ENCODE measurements at regions not wholly inside any gene's neighbourhood (a gene's known extent, or its start where the extent isn't known, plus 50 kb on each side); places are given as distances from the start of the nearest gene placed in this dataset.

DNA sequence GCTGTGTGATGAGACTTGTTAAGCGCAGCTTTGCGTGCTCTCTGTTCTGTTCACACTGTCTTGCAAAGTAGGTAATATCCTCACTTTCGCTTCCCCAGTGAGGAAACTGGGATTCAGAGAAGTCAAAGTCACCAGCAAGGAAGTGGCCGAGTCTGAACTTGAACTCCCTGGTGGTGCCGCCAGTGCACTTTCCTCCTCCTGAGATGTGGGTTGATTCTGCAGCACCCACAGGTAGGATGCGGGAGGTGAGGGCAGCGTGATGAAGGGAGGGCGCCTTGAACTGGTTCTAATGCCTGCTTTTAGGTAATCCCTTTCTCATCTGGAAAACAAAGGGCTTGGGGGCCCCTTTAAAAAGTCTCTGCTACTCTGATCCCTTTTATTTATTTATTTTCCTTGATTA is 54.9 kb upstream of the IGF1 start:
- H3K27me3 Mint-ChIP-seq (ENCODE audit: low read depth), result peaks cover 13% of the 10 kb centered on the region

DNA sequence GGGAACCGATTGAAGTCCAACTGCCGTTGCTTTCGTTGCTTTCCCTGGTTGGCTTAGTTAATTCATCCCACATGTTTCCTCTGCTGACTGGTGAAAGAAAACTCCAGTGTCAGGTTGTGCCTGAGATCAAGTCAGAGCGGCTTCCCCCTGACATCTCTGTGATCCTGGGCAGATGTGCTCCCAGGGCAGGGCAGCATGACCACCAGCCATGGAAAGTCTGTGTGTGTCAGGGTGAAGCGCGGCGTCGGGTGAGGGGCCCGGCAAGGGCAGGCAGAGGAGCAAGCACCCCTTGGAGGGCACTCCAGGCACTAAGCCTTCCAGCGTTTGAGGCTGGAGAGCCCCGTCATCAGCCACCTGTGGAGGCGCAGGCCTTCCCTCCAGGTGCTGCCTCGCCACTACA is 54.5 kb upstream of the IGF1 start:
- DNase-seq, result no peak
- intact Hi-C loops (cut with micrococcal nuclease), result no loop called here
- Mint-ChIP-seq H3K27ac (no peak overlapping the region), H3K27me3 (ENCODE audit: low read depth) (peaks cover 13% of the 10 kb centered on the region), H3K4me3 (no peak overlapping the region), H3K9me3 (no peaks in the 10 kb centered on the region), H3K36me3 (ENCODE audit: low read depth) (no peaks in the 10 kb centered on the region), H3K4me1 (ENCODE audit: low read depth) (no peaks in the 10 kb centered on the region)
- CTCF ChIA-PET, result no interaction called here

More for the DNA sequence above, 54.9 kb upstream of the IGF1 start:
- H3K4me1 Mint-ChIP-seq (ENCODE audit: low read depth), result no peaks in the 10 kb centered on the region
- CTCF ChIA-PET, result no interaction called here
- DNase-seq, result no peak
- H3K36me3 Mint-ChIP-seq (ENCODE audit: low read depth), result no peaks in the 10 kb centered on the region
- H3K9me3 Mint-ChIP-seq, result no peaks in the 10 kb centered on the region
- no peak overlapping the region for H3K27ac Mint-ChIP-seq
- H3K4me3 Mint-ChIP-seq, result no peak overlapping the region
- intact Hi-C loops (cut with micrococcal nuclease), result no loop called here

DNA sequence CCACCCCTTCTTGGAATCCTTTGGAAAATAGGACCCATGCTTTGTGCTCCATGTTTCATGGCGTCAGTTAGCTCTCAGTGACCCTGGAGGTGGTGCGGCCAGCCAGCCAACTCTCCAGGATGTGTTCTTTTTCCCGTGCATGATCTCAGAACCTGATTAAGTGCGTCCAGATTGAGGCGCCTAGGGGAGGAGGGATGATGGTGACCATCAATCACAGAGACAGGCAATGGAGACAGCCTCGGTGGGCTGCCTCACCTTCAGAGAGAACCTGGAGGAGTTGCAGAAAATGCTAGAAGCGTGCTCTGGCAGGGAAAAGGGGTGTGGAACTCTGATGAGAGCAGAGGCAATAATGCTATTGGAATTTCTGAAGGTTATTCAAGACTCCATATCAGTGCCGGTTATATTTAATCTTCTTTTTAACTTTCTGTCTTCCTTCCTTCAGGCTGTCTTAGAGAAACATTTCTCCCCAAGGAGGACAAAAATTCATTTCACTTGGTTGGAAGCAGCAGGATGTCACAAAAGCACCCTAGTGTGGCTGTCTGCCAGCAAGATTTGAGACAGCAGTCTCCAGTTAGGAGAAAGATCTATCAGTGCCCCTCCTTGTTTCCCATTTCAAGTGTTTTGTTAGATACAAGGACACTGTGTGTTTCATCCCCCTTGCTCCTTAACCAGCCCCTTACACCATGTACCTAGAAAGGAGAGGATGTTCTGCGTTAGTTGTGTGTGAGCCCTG is 53.3 kb upstream of the IGF1 start:
- Mint-ChIP-seq H3K9me3 (no peaks in the 10 kb centered on the region), H3K4me1 (ENCODE audit: low read depth) (no peaks in the 10 kb centered on the region), H3K27ac (no peak overlapping the region), H3K27me3 (ENCODE audit: low read depth) (peaks cover 6% of the 10 kb centered on the region), H3K4me3 (no peak overlapping the region), H3K36me3 (ENCODE audit: low read depth) (no peaks in the 10 kb centered on the region)
- CTCF ChIA-PET, result no interaction called here
- intact Hi-C loops (cut with micrococcal nuclease), result no loop called here
- DNase-seq, result no peak
